ENCODE measurements at regions not wholly inside any gene's neighbourhood (a gene's known extent, or its start where the extent isn't known, plus 50 kb on each side); places are given as distances from the start of the nearest gene placed in this dataset.
A peak's percentile ranks its signal among the peaks of the same experiment; 100 is the strongest.

DNA sequence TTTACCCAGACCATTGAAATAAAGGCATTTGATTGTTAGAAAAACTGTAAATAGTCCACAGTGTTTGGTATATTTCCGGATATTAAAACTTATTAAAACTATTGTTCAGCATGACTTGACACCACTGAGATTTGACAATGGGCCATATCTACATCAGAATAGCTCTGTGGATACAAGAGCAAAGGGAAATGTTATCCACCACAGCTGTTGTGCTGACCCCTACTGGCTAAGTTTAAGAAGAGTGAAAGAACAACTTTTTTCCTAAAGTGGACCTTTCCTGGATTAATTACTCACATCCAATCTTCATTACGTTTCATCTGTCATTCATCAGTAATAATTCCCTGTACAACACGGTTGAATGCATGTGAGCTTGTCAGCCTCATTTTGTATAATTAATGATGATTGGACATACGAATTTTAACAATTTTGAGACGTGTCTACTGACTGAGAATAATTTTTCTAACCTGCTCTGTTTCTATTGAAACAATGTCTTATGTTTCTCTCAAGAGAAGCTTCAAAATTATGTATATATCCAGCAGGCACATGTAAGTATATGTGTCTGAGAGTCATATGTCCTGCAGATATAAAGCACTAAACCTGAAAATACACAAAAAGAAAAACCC, 1952.6 kb downstream of the MAT2B start:
- Mint-ChIP-seq H3K27me3 (no peaks in the 10 kb centered on the region), H3K4me3 (no peak overlapping the region), H3K27ac (no peak overlapping the region), H3K4me1 (no peaks in the 10 kb centered on the region), H3K9me3 (ENCODE audit: insufficient read depth) (no peaks in the 10 kb centered on the region)
- peak; percentile 2 for DNase-seq
- no peak overlapping the region for H3K4me2 ChIP-seq (replicated peaks; ENCODE audit: low read depth, low read length, poor library complexity, severe bottlenecking)
- POLR2A ChIA-PET = no interaction called here
- TF ChIP-seq, protein P1, sequence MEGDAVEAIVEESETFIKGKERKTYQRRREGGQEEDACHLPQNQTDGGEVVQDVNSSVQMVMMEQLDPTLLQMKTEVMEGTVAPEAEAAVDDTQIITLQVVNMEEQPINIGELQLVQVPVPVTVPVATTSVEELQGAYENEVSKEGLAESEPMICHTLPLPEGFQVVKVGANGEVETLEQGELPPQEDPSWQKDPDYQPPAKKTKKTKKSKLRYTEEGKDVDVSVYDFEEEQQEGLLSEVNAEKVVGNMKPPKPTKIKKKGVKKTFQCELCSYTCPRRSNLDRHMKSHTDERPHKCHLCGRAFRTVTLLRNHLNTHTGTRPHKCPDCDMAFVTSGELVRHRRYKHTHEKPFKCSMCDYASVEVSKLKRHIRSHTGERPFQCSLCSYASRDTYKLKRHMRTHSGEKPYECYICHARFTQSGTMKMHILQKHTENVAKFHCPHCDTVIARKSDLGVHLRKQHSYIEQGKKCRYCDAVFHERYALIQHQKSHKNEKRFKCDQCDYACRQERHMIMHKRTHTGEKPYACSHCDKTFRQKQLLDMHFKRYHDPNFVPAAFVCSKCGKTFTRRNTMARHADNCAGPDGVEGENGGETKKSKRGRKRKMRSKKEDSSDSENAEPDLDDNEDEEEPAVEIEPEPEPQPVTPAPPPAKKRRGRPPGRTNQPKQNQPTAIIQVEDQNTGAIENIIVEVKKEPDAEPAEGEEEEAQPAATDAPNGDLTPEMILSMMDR (IDR thresholded peaks at IDR 0.05) = no peak
- no peak for TF ChIP-seq EZH2 (IDR thresholded peaks at IDR 0.05; ENCODE audit: borderline replicate concordance, insufficient read depth, low read depth, low read length, poor library complexity, severe bottlenecking)
- H2AFZ ChIP-seq (ENCODE audit: insufficient read depth, low read depth, low read length, poor library complexity, severe bottlenecking) = no peak overlapping the region
- no peak overlapping the region for H3K4me3 ChIP-seq (ENCODE audit: control extremely low read depth in 1 of 5, extremely low read depth in 1 of 5, insufficient read depth in 1 of 5, low read depth in 2 of 5, low read length in 4 of 5)
- no peaks in the 10 kb centered on the region for H3K4me1 ChIP-seq (ENCODE audit: control insufficient read depth in 2 of 2, insufficient read depth in 2 of 2, low read length in 2 of 2)
- H4K20me1 ChIP-seq (ENCODE audit: control insufficient read depth, insufficient read depth, low read length, poor library complexity, severe bottlenecking) = no peaks in the 10 kb centered on the region
- H3K27me3 ChIP-seq (replicated peaks in 1 of 4; ENCODE audit: control extremely low read depth in 1 of 4, control insufficient read depth in 3 of 4, insufficient read depth in 4 of 4, low read length in 3 of 4) = no peaks in the 10 kb centered on the region
- H3K9me3 ChIP-seq (ENCODE audit: control extremely low read depth in 1 of 3, control insufficient read depth in 2 of 3, insufficient read depth in 1 of 3, low read length in 2 of 3) = no peaks in the 10 kb centered on the region
- no CpG with 5 or more reads among the region's 5 CpGs for WGBS (ENCODE audit: insufficient coverage)
- ATAC-seq (ENCODE audit: low read depth) = no peak
- H3K79me2 ChIP-seq (ENCODE audit: control insufficient read depth, insufficient read depth, low read length) = no peaks in the 10 kb centered on the region
- no peak overlapping the region for H3K9ac ChIP-seq (ENCODE audit: low read length)
- intact Hi-C loops (cut with micrococcal nuclease) = no loop called here
- CTCF ChIA-PET = interaction anchor here (0.6 to 0.9 kb wide), 2 partner anchors 1441 to 1445 kb away, joined by 3 read pairs; no protein-coding TSS in a partner anchor
- H3K36me3 ChIP-seq (replicated peaks in 1 of 2; ENCODE audit: control extremely low read depth in 1 of 2, control insufficient read depth in 1 of 2, extremely low read depth in 1 of 2, insufficient read depth in 2 of 2, low read length in 1 of 2) = no peaks in the 10 kb centered on the region
- no peak overlapping the region for H3K27ac ChIP-seq (ENCODE audit: low read length in 2 of 2)

DNA sequence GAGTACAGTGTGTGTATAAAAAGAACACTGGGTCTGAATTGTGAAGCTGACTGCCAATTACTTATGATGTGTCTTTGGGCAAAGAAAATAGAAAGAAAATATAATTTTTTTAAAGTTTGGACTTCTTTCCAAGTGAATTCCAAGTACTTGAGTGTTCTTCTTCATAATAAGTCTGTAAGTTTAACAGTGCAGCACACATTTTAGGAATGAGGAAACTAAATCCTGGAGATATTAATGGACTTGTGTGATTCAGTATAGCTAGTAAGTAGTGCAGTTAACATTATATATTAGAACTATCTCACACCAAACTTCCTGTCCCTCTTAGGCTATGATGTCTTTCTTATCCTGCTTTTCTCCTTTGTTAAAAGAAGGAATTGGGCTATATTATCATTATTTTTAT, 1953.8 kb downstream of the MAT2B start:
- intact Hi-C loops (cut with micrococcal nuclease) = no loop called here
- CTCF ChIA-PET = no interaction called here
- H3K27ac ChIP-seq (ENCODE audit: low read length in 2 of 2) = no peak overlapping the region
- ATAC-seq (ENCODE audit: low read depth) (no peak), DNase-seq (no peak)
- H3K4me2 ChIP-seq (replicated peaks; ENCODE audit: low read depth, low read length, poor library complexity, severe bottlenecking) = no peak overlapping the region
- H2AFZ ChIP-seq (ENCODE audit: insufficient read depth, low read depth, low read length, poor library complexity, severe bottlenecking) = no peak overlapping the region
- H3K27me3 Mint-ChIP-seq = no peaks in the 10 kb centered on the region
- H3K9me3 ChIP-seq (ENCODE audit: control extremely low read depth in 1 of 3, control insufficient read depth in 2 of 3, insufficient read depth in 1 of 3, low read length in 2 of 3) = peaks cover 0 to 3% (median 0%) of the 10 kb centered on the region in 3 donors
- no peaks in the 10 kb centered on the region for H3K4me1 ChIP-seq (ENCODE audit: control insufficient read depth in 2 of 2, insufficient read depth in 2 of 2, low read length in 2 of 2)
- H3K9me3 Mint-ChIP-seq (ENCODE audit: insufficient read depth) = no peaks in the 10 kb centered on the region
- H3K27ac Mint-ChIP-seq = no peak overlapping the region
- no peak overlapping the region for H3K4me3 Mint-ChIP-seq
- H3K4me3 ChIP-seq (ENCODE audit: control extremely low read depth in 1 of 5, extremely low read depth in 1 of 5, insufficient read depth in 1 of 5, low read depth in 2 of 5, low read length in 4 of 5) = no peak overlapping the region
- TF ChIP-seq, protein P1 (IDR thresholded peaks at IDR 0.05) = no peak
- no peak for TF ChIP-seq EZH2 (IDR thresholded peaks at IDR 0.05; ENCODE audit: borderline replicate concordance, insufficient read depth, low read depth, low read length, poor library complexity, severe bottlenecking)
- no peaks in the 10 kb centered on the region for H3K4me1 Mint-ChIP-seq
- no peaks in the 10 kb centered on the region for H3K36me3 ChIP-seq (replicated peaks in 1 of 2; ENCODE audit: control extremely low read depth in 1 of 2, control insufficient read depth in 1 of 2, extremely low read depth in 1 of 2, insufficient read depth in 2 of 2, low read length in 1 of 2)
- no peaks in the 10 kb centered on the region for H3K27me3 ChIP-seq (replicated peaks in 1 of 4; ENCODE audit: control extremely low read depth in 1 of 4, control insufficient read depth in 3 of 4, insufficient read depth in 4 of 4, low read length in 3 of 4)
- no peaks in the 10 kb centered on the region for H4K20me1 ChIP-seq (ENCODE audit: control insufficient read depth, insufficient read depth, low read length, poor library complexity, severe bottlenecking)
- POLR2A ChIA-PET = no interaction called here
- no peak overlapping the region for H3K9ac ChIP-seq (ENCODE audit: low read length)
- H3K79me2 ChIP-seq (ENCODE audit: control insufficient read depth, insufficient read depth, low read length) = no peaks in the 10 kb centered on the region
